GM23338 (cell line): ENCODE measurements at regions not wholly inside any gene's neighbourhood (a gene's known extent, or its start where the extent isn't known, plus 50 kb on each side); places are given as distances from the start of the nearest gene placed in this dataset.

Experiments
- ATAC-seq: fragments of 200-7000 bp; cut with Tn5 transposase; 3 replicates; pipeline ENCODE4 v1.9.1; 2020
- DNase-seq: peaks from one replicate; pipeline ENCODE4 v3.0.0-alpha.2; 2015; ENCODE audit warnings: low spot score
- H2AFZ ChIP-seq: fragments of 200-600 bp; sonication (generic); 2 replicates; pipeline ENCODE4 v1.8.0; 2016; ENCODE audit warnings: antibody characterized with exemption, mild to moderate bottlenecking, moderate library complexity
- H3F3A ChIP-seq: fragments of 200-600 bp; sonication (generic); replicated peaks from 2 replicates; pipeline ENCODE4 v1.8.0; 2017; ENCODE audit warnings: antibody characterized with exemption, mixed run types, low read depth
- H3K27ac ChIP-seq: fragments of 200-600 bp; sonication (generic); 2 replicates; pipeline ENCODE4 v1.6.1; 2016; ENCODE audit warnings: low read depth
- H3K27me3 ChIP-seq: fragments of 200-600 bp; sonication (generic); 2 replicates; pipeline ENCODE4 v1.8.0; 2016; ENCODE audit warnings: mild to moderate bottlenecking, mixed run types, moderate library complexity; ENCODE audit not compliant: insufficient read depth
- H3K36me3 ChIP-seq: fragments of 200-600 bp; sonication (generic); 2 replicates; pipeline ENCODE4 v1.8.0; 2016; ENCODE audit warnings: mild to moderate bottlenecking; ENCODE audit not compliant: insufficient read depth
- H3K4me1 ChIP-seq: fragments of 200-600 bp; sonication (generic); 2 replicates; pipeline ENCODE4 v1.8.0; 2016; ENCODE audit warnings: mild to moderate bottlenecking, moderate library complexity; ENCODE audit not compliant: insufficient read depth
- H3K4me2 ChIP-seq: fragments of 200-600 bp; sonication (generic); 2 replicates; pipeline ENCODE4 v1.7.1; 2017; ENCODE audit warnings: mixed run types
- H3K4me3 ChIP-seq: fragments of 200-600 bp; sonication (generic); 2 replicates; pipeline ENCODE4 v1.6.1; 2016; ENCODE audit warnings: mixed run types
- H3K79me2 ChIP-seq: fragments of 200-600 bp; sonication (generic); replicated peaks from 2 replicates; pipeline ENCODE4 v1.8.0; 2017; ENCODE audit warnings: mild to moderate bottlenecking; ENCODE audit not compliant: insufficient read depth
- H3K9me2 ChIP-seq: fragments of 200-600 bp; sonication (generic); 2 replicates; pipeline ENCODE4 v1.8.0; 2017; ENCODE audit not compliant: insufficient read depth
- H4K20me1 ChIP-seq: fragments of 200-600 bp; sonication (generic); replicated peaks from 2 replicates; pipeline ENCODE4 v1.8.0; 2017; ENCODE audit warnings: mild to moderate bottlenecking; ENCODE audit not compliant: insufficient read depth
- H3K27ac Mint-ChIP-seq: 2 replicates; pipeline ENCODE4 v1.8.0; 2020; ENCODE audit warnings: inconsistent platforms, mild to moderate bottlenecking, moderate library complexity, mixed read lengths
- H3K27me3 Mint-ChIP-seq: 3 replicates; pipeline ENCODE4 v1.8.0; 2022; ENCODE audit warnings: low read depth, mild to moderate bottlenecking, moderate library complexity, mixed read lengths, inconsistent platforms; ENCODE audit not compliant: insufficient read depth, poor library complexity
- H3K36me3 Mint-ChIP-seq: 3 replicates; pipeline ENCODE4 v1.8.0; 2021; ENCODE audit warnings: low read depth, mild to moderate bottlenecking, inconsistent platforms, moderate library complexity, mixed read lengths
- H3K4me1 Mint-ChIP-seq: 3 replicates; pipeline ENCODE4 v1.8.0; 2020; ENCODE audit warnings: mild to moderate bottlenecking, inconsistent platforms, mixed read lengths
- H3K4me3 Mint-ChIP-seq: 3 replicates; pipeline ENCODE4 v1.8.0; 2021; ENCODE audit warnings: moderate library complexity, mild to moderate bottlenecking, inconsistent platforms, mixed read lengths
- H3K9me3 Mint-ChIP-seq: 3 replicates; pipeline ENCODE4 v1.8.0; 2020; ENCODE audit warnings: moderate library complexity, mild to moderate bottlenecking, inconsistent platforms, mixed read lengths
- CREB1 ChIP-seq: fragments of 250-450 bp; sonication (Bioruptor Pico); IDR thresholded peaks from 2 replicates; pipeline ENCODE4 v1.5.0; 2020; ENCODE audit warnings: low read depth, mild to moderate bottlenecking, moderate library complexity
- EZH2 ChIP-seq: fragments of 200-600 bp; sonication (generic); IDR thresholded peaks from one replicate; pipeline ENCODE4 v1.8.0; 2017; ENCODE audit warnings: antibody characterized with exemption, mild to moderate bottlenecking, low read depth; ENCODE audit not compliant: unreplicated experiment
- EZH2phosphoT487 ChIP-seq: fragments of 200-600 bp; sonication (generic); IDR thresholded peaks from one replicate; pipeline ENCODE4 v1.8.1; 2018; ENCODE audit warnings: antibody characterized with exemption; ENCODE audit not compliant: unreplicated experiment
- JUNB ChIP-seq: IDR thresholded peaks from one replicate; pipeline ENCODE4 v1.6.1; 2016; ENCODE audit warnings: antibody characterized with exemption; ENCODE audit not compliant: unreplicated experiment
- NANOG ChIP-seq: IDR thresholded peaks from 2 replicates; pipeline ENCODE4 v1.6.1; 2016; ENCODE audit warnings: antibody characterized with exemption, borderline replicate concordance
- POLR2AphosphoS5 ChIP-seq: IDR thresholded peaks from 2 replicates; pipeline ENCODE4 v1.6.1; 2016; ENCODE audit warnings: antibody characterized with exemption, low read depth
- STAT1 ChIP-seq: IDR thresholded peaks from one replicate; pipeline ENCODE4 v1.6.1; 2016; ENCODE audit warnings: antibody characterized with exemption; ENCODE audit not compliant: unreplicated experiment
- ZNF114 ChIP-seq: fragments of 250-450 bp; sonication (Bioruptor Pico); IDR thresholded peaks from 2 replicates; pipeline ENCODE4 v1.5.0; 2020; ENCODE audit warnings: mild to moderate bottlenecking, moderate library complexity
- ZNF331 ChIP-seq: fragments of 250-450 bp; sonication (Bioruptor Pico); IDR thresholded peaks from 2 replicates; pipeline ENCODE4 v1.5.0; 2020; ENCODE audit warnings: low read depth, mild to moderate bottlenecking, moderate library complexity
- TF ChIP-seq, protein P1 (sequence below): fragments of 250-450 bp; sonication (Bioruptor Pico); IDR thresholded peaks from 2 replicates; pipeline ENCODE4 v1.5.0; 2020; ENCODE audit warnings: mild to moderate bottlenecking, moderate library complexity
- TF ChIP-seq, protein P2 (sequence below), 2 experiments: fragments of 200-600 bp in 1 of 2; sonication (generic) in 1 of 2; conservative IDR thresholded peaks; 2 replicates each; pipeline versions ENCODE4 v1.5.1 to v1.6.1; 2016 to 2017; ENCODE audit warnings: antibody characterized with exemption in 2 of 2, low read depth in 2 of 2, mild to moderate bottlenecking in 2 of 2, moderate library complexity in 1 of 2
- TF ChIP-seq, protein P3 (sequence below): IDR thresholded peaks from one replicate; pipeline ENCODE4 v1.6.1; 2018; ENCODE audit warnings: antibody characterized with exemption; ENCODE audit not compliant: unreplicated experiment
- TF ChIP-seq, protein P4 (sequence below): IDR thresholded peaks from 2 replicates; pipeline ENCODE4 v1.6.1; 2016; ENCODE audit warnings: antibody characterized with exemption

DNA sequence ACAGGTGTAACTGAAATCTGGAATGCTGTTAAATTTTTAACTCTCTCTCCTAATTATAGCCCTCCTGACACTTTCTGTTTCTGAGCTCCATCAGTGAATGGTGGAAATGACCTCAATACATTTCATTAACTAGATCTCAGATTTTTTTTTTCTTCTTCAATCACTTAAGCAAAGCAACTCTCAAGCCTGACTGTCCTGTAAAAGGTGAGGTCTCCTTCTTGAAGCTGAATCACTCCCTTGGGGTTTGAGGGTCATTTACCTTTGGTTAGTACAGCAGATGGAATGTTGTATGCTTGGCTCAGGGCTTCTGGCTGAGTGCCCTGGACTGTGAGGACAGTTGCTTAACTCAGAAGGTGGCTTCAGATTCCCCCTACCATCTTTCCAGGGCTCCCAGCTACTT lies 518.7 kb downstream of the PTPRC start:
- H3K4me1 Mint-ChIP-seq = peaks cover 21% of the 10 kb centered on the region
- Histone ChIP-seq H3K79me2 (no peaks in the 10 kb centered on the region), H3K4me3 (no peak overlapping the region), H4K20me1 (no peaks in the 10 kb centered on the region), H3K4me1 (peaks cover 18% of the 10 kb centered on the region), H3K4me2 (no peak overlapping the region), H3K9me2 (peaks cover 5% of the 10 kb centered on the region), H3F3A (no peaks in the 10 kb centered on the region), H3K27ac (no peak overlapping the region), H3K27me3 (no peaks in the 10 kb centered on the region), H3K36me3 (no peaks in the 10 kb centered on the region), H2AFZ (no peak overlapping the region)
- H3K4me3 Mint-ChIP-seq = no peak overlapping the region
- peaks cover 1% of the 10 kb centered on the region for H3K27me3 Mint-ChIP-seq
- H3K36me3 Mint-ChIP-seq = no peaks in the 10 kb centered on the region
- no peak overlapping the region; the same call in 1 of the 2 replicates for H3K27ac Mint-ChIP-seq
- no peaks in the 10 kb centered on the region for H3K9me3 Mint-ChIP-seq
- ATAC-seq (no peak), DNase-seq (no peak)
- TF ChIP-seq, protein P1, sequence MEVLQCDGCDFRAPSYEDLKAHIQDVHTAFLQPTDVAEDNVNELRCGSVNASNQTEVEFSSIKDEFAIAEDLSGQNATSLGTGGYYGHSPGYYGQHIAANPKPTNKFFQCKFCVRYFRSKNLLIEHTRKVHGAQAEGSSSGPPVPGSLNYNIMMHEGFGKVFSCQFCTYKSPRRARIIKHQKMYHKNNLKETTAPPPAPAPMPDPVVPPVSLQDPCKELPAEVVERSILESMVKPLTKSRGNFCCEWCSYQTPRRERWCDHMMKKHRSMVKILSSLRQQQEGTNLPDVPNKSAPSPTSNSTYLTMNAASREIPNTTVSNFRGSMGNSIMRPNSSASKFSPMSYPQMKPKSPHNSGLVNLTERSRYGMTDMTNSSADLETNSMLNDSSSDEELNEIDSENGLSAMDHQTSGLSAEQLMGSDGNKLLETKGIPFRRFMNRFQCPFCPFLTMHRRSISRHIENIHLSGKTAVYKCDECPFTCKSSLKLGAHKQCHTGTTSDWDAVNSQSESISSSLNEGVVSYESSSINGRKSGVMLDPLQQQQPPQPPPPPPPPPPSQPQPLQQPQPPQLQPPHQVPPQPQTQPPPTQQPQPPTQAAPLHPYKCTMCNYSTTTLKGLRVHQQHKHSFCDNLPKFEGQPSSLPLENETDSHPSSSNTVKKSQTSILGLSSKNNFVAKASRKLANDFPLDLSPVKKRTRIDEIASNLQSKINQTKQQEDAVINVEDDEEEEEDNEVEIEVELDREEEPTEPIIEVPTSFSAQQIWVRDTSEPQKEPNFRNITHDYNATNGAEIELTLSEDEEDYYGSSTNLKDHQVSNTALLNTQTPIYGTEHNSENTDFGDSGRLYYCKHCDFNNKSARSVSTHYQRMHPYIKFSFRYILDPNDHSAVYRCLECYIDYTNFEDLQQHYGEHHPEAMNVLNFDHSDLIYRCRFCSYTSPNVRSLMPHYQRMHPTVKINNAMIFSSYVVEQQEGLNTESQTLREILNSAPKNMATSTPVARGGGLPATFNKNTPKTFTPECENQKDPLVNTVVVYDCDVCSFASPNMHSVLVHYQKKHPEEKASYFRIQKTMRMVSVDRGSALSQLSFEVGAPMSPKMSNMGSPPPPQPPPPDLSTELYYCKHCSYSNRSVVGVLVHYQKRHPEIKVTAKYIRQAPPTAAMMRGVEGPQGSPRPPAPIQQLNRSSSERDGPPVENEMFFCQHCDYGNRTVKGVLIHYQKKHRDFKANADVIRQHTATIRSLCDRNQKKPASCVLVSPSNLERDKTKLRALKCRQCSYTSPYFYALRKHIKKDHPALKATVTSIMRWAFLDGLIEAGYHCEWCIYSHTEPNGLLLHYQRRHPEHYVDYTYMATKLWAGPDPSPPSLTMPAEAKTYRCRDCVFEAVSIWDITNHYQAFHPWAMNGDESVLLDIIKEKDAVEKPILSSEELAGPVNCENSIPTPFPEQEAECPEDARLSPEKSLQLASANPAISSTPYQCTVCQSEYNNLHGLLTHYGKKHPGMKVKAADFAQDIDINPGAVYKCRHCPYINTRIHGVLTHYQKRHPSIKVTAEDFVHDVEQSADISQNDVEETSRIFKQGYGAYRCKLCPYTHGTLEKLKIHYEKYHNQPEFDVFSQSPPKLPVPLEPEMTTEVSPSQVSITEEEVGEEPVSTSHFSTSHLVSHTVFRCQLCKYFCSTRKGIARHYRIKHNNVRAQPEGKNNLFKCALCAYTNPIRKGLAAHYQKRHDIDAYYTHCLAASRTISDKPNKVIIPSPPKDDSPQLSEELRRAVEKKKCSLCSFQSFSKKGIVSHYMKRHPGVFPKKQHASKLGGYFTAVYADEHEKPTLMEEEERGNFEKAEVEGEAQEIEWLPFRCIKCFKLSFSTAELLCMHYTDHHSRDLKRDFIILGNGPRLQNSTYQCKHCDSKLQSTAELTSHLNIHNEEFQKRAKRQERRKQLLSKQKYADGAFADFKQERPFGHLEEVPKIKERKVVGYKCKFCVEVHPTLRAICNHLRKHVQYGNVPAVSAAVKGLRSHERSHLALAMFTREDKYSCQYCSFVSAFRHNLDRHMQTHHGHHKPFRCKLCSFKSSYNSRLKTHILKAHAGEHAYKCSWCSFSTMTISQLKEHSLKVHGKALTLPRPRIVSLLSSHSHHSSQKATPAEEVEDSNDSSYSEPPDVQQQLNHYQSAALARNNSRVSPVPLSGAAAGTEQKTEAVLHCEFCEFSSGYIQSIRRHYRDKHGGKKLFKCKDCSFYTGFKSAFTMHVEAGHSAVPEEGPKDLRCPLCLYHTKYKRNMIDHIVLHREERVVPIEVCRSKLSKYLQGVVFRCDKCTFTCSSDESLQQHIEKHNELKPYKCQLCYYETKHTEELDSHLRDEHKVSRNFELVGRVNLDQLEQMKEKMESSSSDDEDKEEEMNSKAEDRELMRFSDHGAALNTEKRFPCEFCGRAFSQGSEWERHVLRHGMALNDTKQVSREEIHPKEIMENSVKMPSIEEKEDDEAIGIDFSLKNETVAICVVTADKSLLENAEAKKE (CRISPR knock-in tag) = no peak
- no peak for TF ChIP-seq JUNB
- no peak for TF ChIP-seq STAT1
- TF ChIP-seq ZNF114 = no peak
- no peak for TF ChIP-seq ZNF331
- no peak for TF ChIP-seq NANOG
- TF ChIP-seq, protein P2, sequence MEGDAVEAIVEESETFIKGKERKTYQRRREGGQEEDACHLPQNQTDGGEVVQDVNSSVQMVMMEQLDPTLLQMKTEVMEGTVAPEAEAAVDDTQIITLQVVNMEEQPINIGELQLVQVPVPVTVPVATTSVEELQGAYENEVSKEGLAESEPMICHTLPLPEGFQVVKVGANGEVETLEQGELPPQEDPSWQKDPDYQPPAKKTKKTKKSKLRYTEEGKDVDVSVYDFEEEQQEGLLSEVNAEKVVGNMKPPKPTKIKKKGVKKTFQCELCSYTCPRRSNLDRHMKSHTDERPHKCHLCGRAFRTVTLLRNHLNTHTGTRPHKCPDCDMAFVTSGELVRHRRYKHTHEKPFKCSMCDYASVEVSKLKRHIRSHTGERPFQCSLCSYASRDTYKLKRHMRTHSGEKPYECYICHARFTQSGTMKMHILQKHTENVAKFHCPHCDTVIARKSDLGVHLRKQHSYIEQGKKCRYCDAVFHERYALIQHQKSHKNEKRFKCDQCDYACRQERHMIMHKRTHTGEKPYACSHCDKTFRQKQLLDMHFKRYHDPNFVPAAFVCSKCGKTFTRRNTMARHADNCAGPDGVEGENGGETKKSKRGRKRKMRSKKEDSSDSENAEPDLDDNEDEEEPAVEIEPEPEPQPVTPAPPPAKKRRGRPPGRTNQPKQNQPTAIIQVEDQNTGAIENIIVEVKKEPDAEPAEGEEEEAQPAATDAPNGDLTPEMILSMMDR (conservative IDR thresholded peaks at IDR 0.05; ENCODE audit: low read depth in 2 of 2) = no peak
- no peak for TF ChIP-seq POLR2AphosphoS5
- TF ChIP-seq, protein P3, sequence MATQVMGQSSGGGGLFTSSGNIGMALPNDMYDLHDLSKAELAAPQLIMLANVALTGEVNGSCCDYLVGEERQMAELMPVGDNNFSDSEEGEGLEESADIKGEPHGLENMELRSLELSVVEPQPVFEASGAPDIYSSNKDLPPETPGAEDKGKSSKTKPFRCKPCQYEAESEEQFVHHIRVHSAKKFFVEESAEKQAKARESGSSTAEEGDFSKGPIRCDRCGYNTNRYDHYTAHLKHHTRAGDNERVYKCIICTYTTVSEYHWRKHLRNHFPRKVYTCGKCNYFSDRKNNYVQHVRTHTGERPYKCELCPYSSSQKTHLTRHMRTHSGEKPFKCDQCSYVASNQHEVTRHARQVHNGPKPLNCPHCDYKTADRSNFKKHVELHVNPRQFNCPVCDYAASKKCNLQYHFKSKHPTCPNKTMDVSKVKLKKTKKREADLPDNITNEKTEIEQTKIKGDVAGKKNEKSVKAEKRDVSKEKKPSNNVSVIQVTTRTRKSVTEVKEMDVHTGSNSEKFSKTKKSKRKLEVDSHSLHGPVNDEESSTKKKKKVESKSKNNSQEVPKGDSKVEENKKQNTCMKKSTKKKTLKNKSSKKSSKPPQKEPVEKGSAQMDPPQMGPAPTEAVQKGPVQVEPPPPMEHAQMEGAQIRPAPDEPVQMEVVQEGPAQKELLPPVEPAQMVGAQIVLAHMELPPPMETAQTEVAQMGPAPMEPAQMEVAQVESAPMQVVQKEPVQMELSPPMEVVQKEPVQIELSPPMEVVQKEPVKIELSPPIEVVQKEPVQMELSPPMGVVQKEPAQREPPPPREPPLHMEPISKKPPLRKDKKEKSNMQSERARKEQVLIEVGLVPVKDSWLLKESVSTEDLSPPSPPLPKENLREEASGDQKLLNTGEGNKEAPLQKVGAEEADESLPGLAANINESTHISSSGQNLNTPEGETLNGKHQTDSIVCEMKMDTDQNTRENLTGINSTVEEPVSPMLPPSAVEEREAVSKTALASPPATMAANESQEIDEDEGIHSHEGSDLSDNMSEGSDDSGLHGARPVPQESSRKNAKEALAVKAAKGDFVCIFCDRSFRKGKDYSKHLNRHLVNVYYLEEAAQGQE = no peak
- no peak for TF ChIP-seq EZH2phosphoT487
- TF ChIP-seq, protein P4, sequence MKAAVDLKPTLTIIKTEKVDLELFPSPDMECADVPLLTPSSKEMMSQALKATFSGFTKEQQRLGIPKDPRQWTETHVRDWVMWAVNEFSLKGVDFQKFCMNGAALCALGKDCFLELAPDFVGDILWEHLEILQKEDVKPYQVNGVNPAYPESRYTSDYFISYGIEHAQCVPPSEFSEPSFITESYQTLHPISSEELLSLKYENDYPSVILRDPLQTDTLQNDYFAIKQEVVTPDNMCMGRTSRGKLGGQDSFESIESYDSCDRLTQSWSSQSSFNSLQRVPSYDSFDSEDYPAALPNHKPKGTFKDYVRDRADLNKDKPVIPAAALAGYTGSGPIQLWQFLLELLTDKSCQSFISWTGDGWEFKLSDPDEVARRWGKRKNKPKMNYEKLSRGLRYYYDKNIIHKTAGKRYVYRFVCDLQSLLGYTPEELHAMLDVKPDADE = no peak
- no peak for TF ChIP-seq CREB1 (CRISPR knock-in tag)
- TF ChIP-seq EZH2 = no peak
